ENCODE measurements at regions not wholly inside any gene's neighbourhood (a gene's known extent, or its start where the extent isn't known, plus 50 kb on each side); places are given as distances from the start of the nearest gene placed in this dataset.

- no peaks in the 10 kb centered on the region for H3K27me3 ChIP-seq (ENCODE audit: control insufficient read depth, insufficient read depth, low read length)
- H3K4me3 ChIP-seq (ENCODE audit: low read length), result no peak overlapping the region
- no peak overlapping the region for H3K4me2 ChIP-seq (ENCODE audit: low read length)
- H3K9me3 ChIP-seq (replicated peaks; ENCODE audit: low read length), result peaks cover 22% of the 10 kb centered on the region
- no peak overlapping the region for H3K9ac ChIP-seq (ENCODE audit: low read depth, low read length)
- H3K4me1 ChIP-seq (ENCODE audit: control insufficient read depth, insufficient read depth, low read length), result peaks cover 17% of the 10 kb centered on the region
- H3K36me3 ChIP-seq (ENCODE audit: insufficient read depth, low read length), result no peaks in the 10 kb centered on the region
Measured at GRCh38 chr6:133726188-133726587, 162.7 kb upstream of the TCF21 start.

GRCh38 chr6:133730881-133731280 lies 158.0 kb upstream of the TCF21 start:
- no peak overlapping the region for H3K9ac ChIP-seq (ENCODE audit: low read depth, low read length)
- peaks cover 17% of the 10 kb centered on the region for H3K9me3 ChIP-seq (replicated peaks; ENCODE audit: low read length)
- peak overlapping the region; percentile 26 for H3K4me2 ChIP-seq (ENCODE audit: low read length)
- no peak overlapping the region for H3K4me3 ChIP-seq (ENCODE audit: low read length)
- no peaks in the 10 kb centered on the region for H3K36me3 ChIP-seq (ENCODE audit: insufficient read depth, low read length)
- H3K4me1 ChIP-seq (ENCODE audit: control insufficient read depth, insufficient read depth, low read length), result peaks cover 11% of the 10 kb centered on the region
- no peaks in the 10 kb centered on the region for H3K27me3 ChIP-seq (ENCODE audit: control insufficient read depth, insufficient read depth, low read length)

- no peaks in the 10 kb centered on the region for H3K9me3 ChIP-seq (replicated peaks; ENCODE audit: low read length)
- H3K9ac ChIP-seq (ENCODE audit: low read depth, low read length), result no peak overlapping the region
- H3K36me3 ChIP-seq (ENCODE audit: insufficient read depth, low read length), result no peaks in the 10 kb centered on the region
- no peak overlapping the region for H3K4me3 ChIP-seq (ENCODE audit: low read length)
- H3K4me1 ChIP-seq (ENCODE audit: control insufficient read depth, insufficient read depth, low read length), result peaks cover 12% of the 10 kb centered on the region
- no peak overlapping the region for H3K4me2 ChIP-seq (ENCODE audit: low read length)
- no peaks in the 10 kb centered on the region for H3K27me3 ChIP-seq (ENCODE audit: control insufficient read depth, insufficient read depth, low read length)
Measured at GRCh38 chr6:133740218-133740617, 148.7 kb upstream of the TCF21 start.

GRCh38 chr6:133740816-133741215 lies 148.1 kb upstream of the TCF21 start:
- Histone ChIP-seq H3K27me3 (ENCODE audit: control insufficient read depth, insufficient read depth, low read length) (no peaks in the 10 kb centered on the region), H3K4me1 (ENCODE audit: control insufficient read depth, insufficient read depth, low read length) (peaks cover 12% of the 10 kb centered on the region), H3K4me2 (ENCODE audit: low read length) (no peak overlapping the region), H3K4me3 (ENCODE audit: low read length) (no peak overlapping the region), H3K36me3 (ENCODE audit: insufficient read depth, low read length) (no peaks in the 10 kb centered on the region), H3K9me3 (replicated peaks; ENCODE audit: low read length) (no peaks in the 10 kb centered on the region), H3K9ac (ENCODE audit: low read depth, low read length) (no peak overlapping the region)

- Histone ChIP-seq H3K4me2 (ENCODE audit: low read length) (no peak overlapping the region), H3K36me3 (ENCODE audit: insufficient read depth, low read length) (no peaks in the 10 kb centered on the region), H3K9ac (ENCODE audit: low read depth, low read length) (no peak overlapping the region), H3K27me3 (ENCODE audit: control insufficient read depth, insufficient read depth, low read length) (no peaks in the 10 kb centered on the region), H3K4me1 (ENCODE audit: control insufficient read depth, insufficient read depth, low read length) (peaks cover 12% of the 10 kb centered on the region), H3K9me3 (replicated peaks; ENCODE audit: low read length) (no peaks in the 10 kb centered on the region), H3K4me3 (ENCODE audit: low read length) (no peak overlapping the region)
Measured at GRCh38 chr6:133741375-133741861, 147.5 kb upstream of the TCF21 start.

- no peaks in the 10 kb centered on the region for H3K36me3 ChIP-seq (ENCODE audit: insufficient read depth, low read length)
- no peaks in the 10 kb centered on the region for H3K9me3 ChIP-seq (replicated peaks; ENCODE audit: low read length)
- H3K9ac ChIP-seq (ENCODE audit: low read depth, low read length), result no peak overlapping the region
- no peak overlapping the region for H3K4me3 ChIP-seq (ENCODE audit: low read length)
- H3K27me3 ChIP-seq (ENCODE audit: control insufficient read depth, insufficient read depth, low read length), result no peaks in the 10 kb centered on the region
- H3K4me2 ChIP-seq (ENCODE audit: low read length), result no peak overlapping the region
- peaks cover 12% of the 10 kb centered on the region for H3K4me1 ChIP-seq (ENCODE audit: control insufficient read depth, insufficient read depth, low read length)
Measured at GRCh38 chr6:133743621-133744020, 145.3 kb upstream of the TCF21 start.

- Histone ChIP-seq H3K9ac (ENCODE audit: low read depth, low read length) (no peak overlapping the region), H3K36me3 (ENCODE audit: insufficient read depth, low read length) (no peaks in the 10 kb centered on the region), H3K9me3 (replicated peaks; ENCODE audit: low read length) (no peaks in the 10 kb centered on the region), H3K4me3 (ENCODE audit: low read length) (no peak overlapping the region), H3K27me3 (ENCODE audit: control insufficient read depth, insufficient read depth, low read length) (no peaks in the 10 kb centered on the region), H3K4me1 (ENCODE audit: control insufficient read depth, insufficient read depth, low read length) (peaks cover 3% of the 10 kb centered on the region), H3K4me2 (ENCODE audit: low read length) (no peak overlapping the region)
Measured at GRCh38 chr6:133746417-133746770, 142.5 kb upstream of the TCF21 start.

GRCh38 chr6:133748628-133749027 lies 140.3 kb upstream of the TCF21 start:
- Histone ChIP-seq H3K9ac (ENCODE audit: low read depth, low read length) (no peak overlapping the region), H3K4me3 (ENCODE audit: low read length) (no peak overlapping the region), H3K27me3 (ENCODE audit: control insufficient read depth, insufficient read depth, low read length) (no peaks in the 10 kb centered on the region), H3K4me2 (ENCODE audit: low read length) (no peak overlapping the region), H3K9me3 (replicated peaks; ENCODE audit: low read length) (no peaks in the 10 kb centered on the region), H3K36me3 (ENCODE audit: insufficient read depth, low read length) (no peaks in the 10 kb centered on the region), H3K4me1 (ENCODE audit: control insufficient read depth, insufficient read depth, low read length) (no peaks in the 10 kb centered on the region)

GRCh38 chr6:133749427-133749826 lies 139.5 kb upstream of the TCF21 start:
- Histone ChIP-seq H3K4me1 (ENCODE audit: control insufficient read depth, insufficient read depth, low read length) (no peaks in the 10 kb centered on the region), H3K4me2 (ENCODE audit: low read length) (no peak overlapping the region), H3K36me3 (ENCODE audit: insufficient read depth, low read length) (no peaks in the 10 kb centered on the region), H3K9me3 (replicated peaks; ENCODE audit: low read length) (no peaks in the 10 kb centered on the region), H3K4me3 (ENCODE audit: low read length) (no peak overlapping the region), H3K27me3 (ENCODE audit: control insufficient read depth, insufficient read depth, low read length) (no peaks in the 10 kb centered on the region), H3K9ac (ENCODE audit: low read depth, low read length) (no peak overlapping the region)

- H3K36me3 ChIP-seq (ENCODE audit: insufficient read depth, low read length), result no peaks in the 10 kb centered on the region
- peaks cover 22% of the 10 kb centered on the region for H3K4me1 ChIP-seq (ENCODE audit: control insufficient read depth, insufficient read depth, low read length)
- no peak overlapping the region for H3K9ac ChIP-seq (ENCODE audit: low read depth, low read length)
- H3K4me2 ChIP-seq (ENCODE audit: low read length), result no peak overlapping the region
- no peak overlapping the region for H3K4me3 ChIP-seq (ENCODE audit: low read length)
- H3K9me3 ChIP-seq (replicated peaks; ENCODE audit: low read length), result no peaks in the 10 kb centered on the region
- H3K27me3 ChIP-seq (ENCODE audit: control insufficient read depth, insufficient read depth, low read length), result no peaks in the 10 kb centered on the region
Measured at GRCh38 chr6:133752129-133752528, 136.8 kb upstream of the TCF21 start.

- Histone ChIP-seq H3K4me3 (ENCODE audit: low read length) (no peak overlapping the region), H3K4me2 (ENCODE audit: low read length) (no peak overlapping the region), H3K9ac (ENCODE audit: low read depth, low read length) (no peak overlapping the region), H3K9me3 (replicated peaks; ENCODE audit: low read length) (no peaks in the 10 kb centered on the region), H3K36me3 (ENCODE audit: insufficient read depth, low read length) (no peaks in the 10 kb centered on the region), H3K4me1 (ENCODE audit: control insufficient read depth, insufficient read depth, low read length) (peaks cover 28% of the 10 kb centered on the region), H3K27me3 (ENCODE audit: control insufficient read depth, insufficient read depth, low read length) (no peaks in the 10 kb centered on the region)
Measured at GRCh38 chr6:133753756-133754155, 135.2 kb upstream of the TCF21 start.

- no peaks in the 10 kb centered on the region for H3K36me3 ChIP-seq (ENCODE audit: insufficient read depth, low read length)
- no peak overlapping the region for H3K9ac ChIP-seq (ENCODE audit: low read depth, low read length)
- H3K4me3 ChIP-seq (ENCODE audit: low read length), result no peak overlapping the region
- H3K4me2 ChIP-seq (ENCODE audit: low read length), result no peak overlapping the region
- H3K27me3 ChIP-seq (ENCODE audit: control insufficient read depth, insufficient read depth, low read length), result no peaks in the 10 kb centered on the region
- peaks cover 34% of the 10 kb centered on the region for H3K4me1 ChIP-seq (ENCODE audit: control insufficient read depth, insufficient read depth, low read length)
- no peaks in the 10 kb centered on the region for H3K9me3 ChIP-seq (replicated peaks; ENCODE audit: low read length)
Measured at GRCh38 chr6:133754298-133754697, 134.6 kb upstream of the TCF21 start.
